HPDE6-E6E7 (cell line): ENCODE measurements at regions not wholly inside any gene's neighbourhood (a gene's known extent, or its start where the extent isn't known, plus 50 kb on each side); places are given as distances from the start of the nearest gene placed in this dataset.

Source experiments
- DNase-seq: peaks from one replicate; pipeline ENCODE4 v3.0.0; 2011; ENCODE audit warnings: missing footprints; ENCODE audit errors: extremely low spot score

DNA sequence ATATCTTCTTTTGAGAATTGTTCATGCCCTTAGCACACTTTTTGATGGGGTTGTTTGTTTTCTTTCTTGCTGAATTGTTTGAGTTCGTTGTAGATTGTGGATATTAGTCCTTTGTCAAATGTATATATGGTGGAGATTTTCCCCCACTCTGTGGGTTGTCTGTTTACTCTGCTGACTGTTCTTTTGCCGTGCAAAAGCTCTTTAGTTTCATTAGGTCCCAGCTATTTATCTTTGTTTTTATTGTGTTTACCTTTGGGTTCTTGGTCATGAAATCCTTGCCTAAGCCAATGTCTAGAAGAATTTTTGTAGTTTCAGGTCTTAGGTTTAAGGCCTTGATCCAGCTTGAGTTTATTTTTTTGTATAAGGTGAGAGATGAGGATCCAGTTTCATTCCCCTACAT, 1372.6 kb upstream of the TENM3 start:
- no peak for DNase-seq

DNA sequence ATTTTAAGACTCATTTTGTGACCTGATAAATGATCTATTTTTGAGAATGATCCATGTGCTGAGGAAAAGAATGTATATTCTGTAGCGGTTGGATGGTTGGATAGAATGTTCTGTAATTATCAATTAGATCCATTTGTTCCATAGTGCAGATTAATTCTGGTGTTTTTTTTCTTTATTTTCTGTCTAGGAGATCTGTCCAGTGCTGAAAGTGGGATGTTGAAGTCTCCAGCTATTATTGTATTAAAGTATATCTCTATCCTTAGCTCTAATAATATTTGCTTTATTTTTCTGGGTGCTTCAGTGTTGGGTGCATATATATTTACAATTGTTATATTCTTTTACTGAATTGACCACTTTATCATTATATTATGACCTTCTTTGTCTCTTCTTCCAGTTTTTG, 1344.9 kb upstream of the TENM3 start:
- no peak for DNase-seq

DNA sequence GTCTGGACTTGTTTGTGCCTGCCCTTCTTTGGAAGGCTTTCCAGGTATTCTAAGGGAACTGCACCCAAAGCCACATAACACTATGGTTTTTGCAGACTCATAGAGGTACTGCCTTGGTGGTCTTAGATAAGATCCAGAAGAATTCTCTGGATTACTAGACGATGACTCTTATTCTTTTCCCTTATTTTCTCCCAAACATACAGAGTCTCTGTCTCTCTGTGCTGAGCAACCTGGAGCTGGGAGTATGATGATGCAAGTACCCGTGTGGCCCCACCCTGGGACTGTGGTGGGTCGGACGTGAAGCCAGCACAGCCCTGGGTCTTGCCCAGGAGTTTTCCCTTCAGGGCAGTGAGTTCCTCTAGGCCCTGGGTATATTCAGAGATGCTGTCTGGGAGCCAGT, 1342.4 kb upstream of the TENM3 start:
- no peak for DNase-seq

DNA sequence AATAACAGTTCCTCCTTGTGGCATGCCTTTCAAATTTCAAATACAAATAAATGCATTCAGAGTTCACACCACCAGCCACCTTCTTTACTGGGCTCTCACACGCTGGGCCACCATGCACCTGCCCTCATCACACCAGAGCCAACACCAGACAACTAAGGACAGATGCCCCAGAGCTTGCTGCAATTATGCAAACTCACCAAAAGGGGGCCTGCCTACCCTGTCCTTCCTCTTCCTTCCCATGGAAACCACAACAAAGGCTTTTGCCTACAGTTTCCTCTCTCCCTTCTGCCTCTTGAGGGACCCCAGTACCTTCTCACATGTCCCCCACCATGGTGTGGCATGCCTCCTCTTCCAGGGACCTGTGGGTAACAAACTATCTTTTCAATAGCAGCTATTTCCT, 1333.9 kb upstream of the TENM3 start:
- peak; percentile 15 for DNase-seq

DNA sequence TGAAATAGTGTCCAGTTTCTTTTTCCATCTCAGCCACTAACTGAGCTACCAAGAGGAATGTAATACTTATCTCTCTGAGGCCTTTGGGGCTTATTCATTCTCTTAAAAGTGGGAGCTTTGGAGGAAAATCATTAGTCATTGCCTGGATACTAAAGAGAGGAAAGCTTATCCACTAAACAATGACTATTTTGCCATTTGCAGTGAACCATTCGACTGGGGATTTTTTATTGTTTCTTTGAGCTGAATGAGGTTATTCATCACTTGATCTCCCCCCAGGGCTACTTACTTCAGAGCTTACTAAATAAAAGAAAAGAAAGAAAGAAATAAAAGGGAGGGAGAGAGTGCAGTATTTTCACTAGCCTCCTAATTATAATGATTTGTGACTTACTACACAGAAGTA, 1329.5 kb upstream of the TENM3 start:
- DNase-seq: peak; percentile 31

DNA sequence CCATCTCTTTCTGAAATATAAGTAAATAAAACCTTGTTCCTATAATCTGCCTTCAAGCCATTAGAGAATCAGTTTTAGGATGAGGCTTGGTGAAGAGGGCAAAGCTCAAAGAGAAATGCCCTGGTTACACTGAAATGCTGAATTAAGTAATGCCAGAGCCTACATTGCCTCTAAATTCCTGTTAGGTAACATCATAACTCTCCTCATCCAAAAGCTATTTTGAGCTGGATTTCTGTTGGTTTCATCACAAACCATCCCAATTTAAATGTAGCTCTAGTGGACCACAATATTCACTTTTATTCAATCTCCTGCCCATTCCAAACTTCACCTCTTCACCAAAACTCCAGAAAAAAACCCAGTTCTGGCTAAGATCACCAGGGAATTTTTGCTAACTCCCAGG, 1319.7 kb upstream of the TENM3 start:
- DNase-seq: no peak

DNA sequence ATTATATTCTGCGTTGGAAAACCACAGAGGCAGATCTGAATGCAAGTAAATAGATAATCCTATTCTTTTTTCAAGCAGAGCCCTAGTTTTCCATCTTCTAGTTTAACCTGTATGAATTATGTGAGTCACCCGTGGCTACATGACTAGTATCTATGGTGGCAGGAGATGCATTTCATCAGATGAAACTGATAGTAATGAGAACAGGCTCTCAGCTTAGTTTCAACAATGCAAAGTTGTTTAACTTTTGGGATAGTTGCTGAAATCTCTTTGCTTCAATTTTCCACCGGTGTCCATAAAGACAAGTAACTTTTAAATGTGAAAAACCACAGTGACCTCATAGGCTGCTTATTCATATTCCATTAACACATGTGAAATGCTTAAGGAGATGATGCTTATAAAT, 1317.4 kb upstream of the TENM3 start:
- peak; percentile 42 for DNase-seq

DNA sequence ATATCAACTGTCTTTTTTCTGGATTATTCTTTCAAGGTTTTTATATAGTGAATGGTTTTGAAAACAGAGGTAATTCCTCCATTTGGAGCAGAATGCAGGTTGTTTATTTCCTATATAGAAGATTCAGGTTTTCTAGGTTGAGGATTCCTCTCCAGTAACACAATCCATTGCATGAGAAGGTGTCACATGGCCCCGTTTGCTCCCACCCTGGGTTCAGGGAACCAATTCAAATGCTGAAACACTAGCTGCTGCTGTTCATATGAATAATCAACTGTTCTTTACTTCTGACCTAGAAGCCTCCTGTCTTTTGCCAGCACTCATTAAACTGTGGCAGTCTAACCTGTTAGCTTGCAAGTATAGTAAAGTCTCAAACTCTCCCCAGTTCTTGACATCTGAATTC, 1316.9 kb upstream of the TENM3 start:
- DNase-seq: no peak

DNA sequence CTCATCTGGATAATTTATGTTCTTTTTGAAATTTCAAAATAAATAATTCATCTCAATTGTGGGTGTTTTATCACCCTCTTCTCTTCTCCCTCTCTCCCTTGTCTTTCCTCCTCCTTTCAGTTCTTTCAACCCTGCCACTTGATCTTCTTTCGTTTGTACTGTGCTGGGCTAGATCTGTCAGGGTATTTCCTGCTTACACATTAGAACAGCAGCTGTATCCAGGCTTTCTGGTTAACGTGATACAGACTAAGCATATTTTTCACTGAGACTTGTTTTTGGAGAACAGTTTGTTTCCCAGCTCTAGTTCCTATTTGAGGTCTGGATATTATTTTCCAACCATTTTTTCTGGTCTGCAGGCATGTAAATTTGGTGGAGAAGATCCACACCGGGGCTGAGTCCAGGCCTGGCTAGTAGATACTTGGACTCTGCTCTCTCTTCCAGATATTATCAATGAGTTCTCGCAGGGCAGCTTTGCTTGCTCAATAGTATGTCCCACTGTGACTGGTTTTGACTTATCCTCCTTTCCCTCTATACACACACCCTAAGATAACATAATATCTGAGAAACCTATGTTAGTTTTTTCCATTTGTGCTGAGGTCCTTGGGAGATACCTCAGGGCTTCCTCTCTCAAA, 1310.7 kb upstream of the TENM3 start:
- no peak for DNase-seq

DNA sequence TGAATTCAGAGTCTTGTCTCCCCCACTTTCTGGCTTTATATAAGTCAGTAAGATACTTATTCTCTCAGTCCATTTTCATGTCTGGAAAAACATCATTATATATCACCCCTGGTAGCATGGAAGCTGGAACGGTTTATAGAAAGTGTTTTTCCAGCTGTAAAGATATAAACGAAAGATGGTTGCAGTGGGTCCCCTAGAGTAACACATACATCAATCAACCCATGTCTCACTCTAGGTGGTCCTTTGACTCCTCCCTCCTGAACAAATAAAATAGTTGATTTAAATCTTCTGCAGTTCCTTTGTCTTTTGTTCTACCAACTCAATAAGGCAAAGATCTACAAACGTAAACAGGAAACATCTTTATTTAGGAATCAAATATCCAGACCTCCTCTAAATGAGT, 1306.1 kb upstream of the TENM3 start:
- DNase-seq: no peak

DNA sequence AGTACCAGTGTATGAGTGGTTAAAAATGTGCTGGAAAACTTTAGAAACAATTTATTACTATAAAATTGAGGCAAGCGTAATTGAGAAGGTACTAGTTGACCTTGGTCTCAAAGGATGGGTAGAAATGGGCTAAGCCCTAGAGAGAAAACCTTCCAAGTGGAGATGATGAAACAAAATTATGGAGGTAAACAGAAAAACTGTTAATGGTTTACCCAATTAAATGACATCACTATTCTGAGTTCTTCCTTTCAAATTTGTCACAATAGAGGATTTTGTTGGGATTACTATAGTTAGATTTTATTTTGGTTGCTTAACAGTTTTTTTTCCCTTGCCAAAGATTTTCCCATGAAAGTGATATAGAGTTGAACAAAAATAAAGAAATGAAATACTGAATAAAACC, 1302.5 kb upstream of the TENM3 start:
- no peak for DNase-seq

DNA sequence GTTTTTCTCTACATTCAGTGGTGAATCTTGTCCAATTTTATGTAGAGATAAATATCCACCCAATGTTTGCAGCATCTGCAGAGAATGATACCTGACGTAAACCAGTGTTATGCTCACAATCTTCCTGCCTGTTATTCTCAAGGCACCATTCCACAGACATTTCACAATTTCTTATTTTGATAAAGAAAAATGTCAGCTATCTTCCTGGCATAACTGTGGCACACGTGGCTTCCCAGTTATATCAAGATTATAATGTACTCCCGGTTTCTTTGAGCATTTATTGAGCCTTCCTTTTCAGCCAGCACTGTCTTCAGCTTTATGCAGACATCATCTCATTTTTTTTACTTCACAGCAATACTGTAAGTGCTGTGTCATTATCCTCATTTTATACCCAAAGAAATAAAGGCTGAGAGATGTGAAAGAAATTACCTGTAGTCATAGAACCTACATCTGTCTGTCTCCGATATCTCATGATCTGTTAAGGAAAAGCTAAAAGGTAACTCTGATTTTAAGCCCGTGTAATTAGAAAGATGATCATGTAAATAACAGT, 1300.8 kb upstream of the TENM3 start:
- DNase-seq: no peak

DNA sequence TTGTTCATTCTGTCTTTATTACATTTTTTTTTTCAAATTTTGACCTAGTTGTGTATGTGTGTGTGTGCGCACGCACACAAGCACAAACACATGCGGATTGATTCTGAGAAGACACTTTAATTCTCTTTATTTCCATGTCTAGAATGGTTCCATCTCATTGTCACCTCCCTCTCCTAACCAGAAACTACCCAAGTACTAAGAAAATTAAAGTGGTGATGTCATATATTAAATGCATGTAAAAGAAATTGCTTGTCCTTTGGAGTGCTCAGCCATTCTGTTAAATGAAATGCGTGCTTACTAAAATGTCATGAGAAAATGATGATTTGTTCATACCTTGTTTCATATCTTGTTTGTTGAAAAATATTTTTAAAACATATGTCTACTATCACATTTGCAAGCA, 1297.0 kb upstream of the TENM3 start:
- no peak for DNase-seq

DNA sequence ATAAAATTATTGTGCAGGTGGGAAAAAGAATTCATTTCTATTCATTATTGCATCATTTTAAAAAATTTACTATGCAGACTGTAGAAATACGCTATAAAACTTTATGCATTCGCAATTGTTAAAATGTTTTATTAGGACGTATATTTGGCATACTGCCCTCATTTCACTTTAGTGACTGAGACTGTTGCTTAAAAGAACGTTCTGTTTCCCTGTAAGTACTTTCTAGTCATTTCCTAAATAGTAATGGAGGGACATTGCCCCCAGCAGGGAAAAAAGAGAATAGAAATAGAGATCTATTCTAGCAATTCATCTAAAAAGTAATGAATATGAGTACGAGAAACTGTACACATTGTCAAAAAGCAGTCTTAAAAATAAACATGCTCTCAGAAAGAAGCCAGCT, 1295.8 kb upstream of the TENM3 start:
- no peak for DNase-seq

DNA sequence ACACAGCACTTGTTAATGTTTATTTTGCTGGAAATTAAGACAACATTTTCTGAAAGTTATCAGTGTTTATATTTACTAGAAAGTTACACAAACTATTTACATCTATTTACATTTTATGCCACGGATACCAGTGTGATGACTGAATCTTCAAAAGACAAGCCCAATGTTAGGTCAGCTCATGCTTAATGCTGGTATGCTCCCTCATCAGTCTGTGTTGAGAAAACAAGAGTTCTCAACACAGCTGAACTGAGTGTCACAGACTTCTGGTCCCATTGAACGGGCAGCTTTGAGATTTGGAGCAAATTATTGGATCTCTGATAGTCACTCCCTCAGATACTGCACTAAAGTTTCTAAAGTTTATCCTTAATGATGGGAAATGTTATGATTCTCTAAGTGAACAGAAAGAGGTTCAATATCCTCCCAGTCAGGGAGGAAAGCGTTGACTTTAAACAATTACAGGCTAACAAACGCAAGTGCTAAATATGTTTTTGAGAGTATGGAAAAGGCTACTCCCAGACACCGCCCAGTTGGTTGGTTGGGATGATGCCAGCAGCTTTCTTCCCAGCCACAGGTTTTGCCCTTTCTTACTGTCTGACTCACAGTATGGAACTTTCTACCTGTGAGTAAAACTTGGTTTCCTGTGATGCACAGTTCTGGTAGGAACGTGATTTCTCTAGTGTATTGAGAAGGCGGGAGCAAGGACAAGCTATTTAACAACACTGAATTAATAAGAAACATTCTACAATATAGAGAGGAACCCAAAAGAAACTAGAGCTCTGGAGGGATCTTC, 1293.6 kb upstream of the TENM3 start:
- peak; percentile 47 for DNase-seq

DNA sequence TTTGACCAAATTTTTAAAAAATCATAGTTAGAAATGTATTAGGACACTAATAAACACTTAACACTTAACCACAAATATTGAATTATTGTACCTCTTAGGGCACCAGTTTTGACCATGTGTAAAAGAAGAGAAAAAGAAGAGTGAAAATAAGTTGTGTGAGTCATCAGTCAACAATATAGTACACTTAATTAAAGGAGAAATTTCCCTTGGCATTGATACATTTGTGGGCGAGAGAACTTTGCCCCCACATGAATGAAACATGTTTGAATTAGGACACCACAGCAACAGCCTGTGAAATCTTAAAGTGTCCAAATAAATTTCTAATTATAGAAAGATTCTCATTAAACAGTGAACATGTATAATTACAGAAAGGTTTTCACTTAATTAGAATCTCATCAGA, 1292.8 kb upstream of the TENM3 start:
- no peak for DNase-seq

DNA sequence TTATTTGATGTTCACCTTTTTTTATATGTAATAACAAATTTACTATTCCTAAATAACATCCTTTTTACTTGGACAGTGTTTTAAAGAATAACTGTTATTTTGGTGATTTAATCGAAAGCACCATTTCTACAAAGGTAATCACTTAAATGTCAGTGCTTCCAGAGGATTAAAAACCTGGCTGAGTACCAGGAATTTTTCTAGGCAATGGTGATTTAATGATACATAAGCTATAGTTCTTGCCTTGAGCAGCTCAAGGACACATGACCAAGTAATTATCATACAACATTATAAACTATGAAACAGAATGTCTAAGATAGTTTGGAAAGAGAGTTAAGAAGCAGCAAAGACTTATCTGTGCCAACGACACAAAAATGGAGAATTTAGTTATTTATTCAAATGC, 1291.9 kb upstream of the TENM3 start:
- DNase-seq: no peak

DNA sequence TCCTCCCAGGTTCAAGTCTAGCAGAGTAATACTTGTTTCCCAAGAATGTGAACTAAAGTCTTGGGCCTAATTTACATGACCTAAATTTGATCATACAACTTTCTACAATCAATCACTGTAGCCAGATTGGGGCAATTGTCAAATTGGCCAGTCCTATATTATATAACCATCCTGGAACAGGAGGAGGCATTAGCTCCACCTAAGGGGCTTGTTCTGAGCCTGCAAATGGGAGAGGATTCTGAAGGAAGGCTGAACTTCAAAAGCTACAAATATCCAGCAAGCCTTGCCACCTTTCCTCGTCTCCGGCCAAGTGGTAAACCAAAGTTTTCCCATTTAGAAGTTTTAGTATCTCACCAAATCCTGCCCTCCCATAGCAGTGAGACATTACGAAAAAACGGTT, 1289.6 kb upstream of the TENM3 start:
- DNase-seq: no peak

DNA sequence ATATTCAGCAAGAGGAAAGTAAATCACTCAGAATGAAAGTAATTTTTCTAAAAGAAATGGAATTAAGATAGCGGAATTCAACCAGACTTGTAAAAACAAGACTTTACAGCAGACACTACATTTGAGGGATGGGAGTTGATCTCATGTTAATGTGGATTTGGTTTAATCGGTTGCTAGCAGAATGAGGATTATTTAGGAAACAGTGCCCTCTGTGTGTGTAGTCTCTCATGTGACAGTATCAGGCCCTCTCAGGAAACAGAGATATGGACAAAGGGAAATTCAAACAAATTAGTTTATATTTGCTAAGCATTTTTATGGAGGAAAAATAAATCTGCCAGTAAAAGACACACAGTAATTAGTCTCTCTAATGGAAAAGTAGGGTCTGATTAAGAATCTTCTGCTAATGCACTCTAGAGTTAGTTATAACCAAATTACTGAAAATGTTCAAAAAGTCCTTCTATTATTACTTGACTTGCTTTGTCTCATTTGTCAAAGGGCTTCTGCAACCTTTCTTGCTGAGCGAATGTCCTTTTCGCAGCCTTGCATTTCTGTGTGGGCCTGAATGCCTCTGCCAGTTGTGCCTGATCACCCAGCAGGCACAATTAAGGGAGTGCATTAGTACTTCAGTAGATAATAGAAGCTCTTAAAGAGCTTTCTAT, 1282.3 kb upstream of the TENM3 start:
- DNase-seq: no peak

DNA sequence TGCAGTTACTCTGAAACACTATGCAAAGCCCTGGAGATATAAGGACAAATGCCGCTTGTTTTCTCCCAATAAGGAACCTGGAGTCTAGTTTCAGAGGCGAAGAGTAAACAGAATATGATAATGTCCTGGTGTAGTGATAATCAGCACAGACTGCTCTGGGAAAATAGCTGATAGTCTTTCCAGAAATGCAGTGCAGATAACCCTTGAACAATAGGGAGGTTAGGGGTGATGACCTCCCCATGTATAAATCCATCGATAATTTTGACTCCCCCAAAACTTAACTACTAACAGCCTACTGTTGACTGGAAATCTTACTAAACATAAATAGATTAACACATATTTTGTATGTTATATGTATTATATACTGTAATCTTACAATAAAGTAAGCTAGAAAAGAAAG, 1280.9 kb upstream of the TENM3 start:
- DNase-seq: no peak

DNA sequence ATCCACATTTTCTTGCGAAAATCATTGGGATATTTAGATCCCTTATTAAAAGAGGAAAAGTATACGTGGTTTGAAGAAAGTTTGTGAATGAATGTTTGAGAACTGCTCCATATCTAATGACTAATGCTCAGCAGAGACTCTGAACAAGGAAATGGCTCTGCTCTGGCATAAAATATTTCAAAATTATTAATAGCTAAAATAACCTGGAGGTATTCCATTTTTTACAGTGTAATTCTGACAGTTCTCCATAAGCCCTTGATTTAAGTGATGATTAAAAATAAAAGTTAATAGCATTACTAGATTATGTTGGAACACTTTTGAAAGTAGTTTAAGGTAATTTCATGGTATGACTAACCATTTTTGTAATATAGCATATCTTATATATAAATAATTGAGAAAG, 1276.9 kb upstream of the TENM3 start:
- no peak for DNase-seq

DNA sequence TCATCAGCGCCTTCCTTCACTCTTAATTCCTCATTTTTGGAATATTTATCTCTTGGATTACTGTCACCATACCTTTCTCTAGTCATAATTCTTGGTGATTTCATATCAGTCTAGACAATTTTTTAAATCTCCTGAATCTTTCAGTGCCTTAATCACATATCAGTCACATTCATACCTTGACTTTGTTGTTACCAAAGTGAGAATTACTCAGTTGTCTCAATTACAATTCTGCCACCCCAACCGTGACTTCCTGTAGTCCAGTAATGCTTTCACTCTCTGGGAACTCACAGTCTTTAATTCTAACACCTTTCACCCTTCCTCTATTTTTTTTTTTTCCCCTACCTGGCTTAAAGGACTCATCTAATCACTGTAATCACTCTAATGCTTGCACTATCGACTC, 1275.3 kb upstream of the TENM3 start:
- DNase-seq: no peak

DNA sequence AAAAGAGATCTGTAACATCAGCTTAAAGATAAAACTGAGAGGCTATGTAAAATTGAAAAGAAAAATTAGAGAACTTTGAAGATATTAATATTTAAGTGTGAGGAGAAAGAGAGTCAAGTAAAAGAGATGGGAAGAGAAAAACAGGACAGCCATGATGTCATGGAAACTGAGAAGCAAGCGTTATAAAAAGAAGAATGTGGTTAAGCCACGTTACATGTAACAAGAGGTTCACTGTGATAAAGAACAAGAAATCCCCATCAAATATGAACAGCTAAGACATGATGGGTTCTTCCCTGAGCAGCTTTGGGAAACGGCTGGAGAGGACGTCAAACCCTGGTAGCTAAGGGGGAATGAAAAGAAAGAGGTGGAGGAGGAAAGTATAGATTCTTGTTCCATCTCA, 1269.3 kb upstream of the TENM3 start:
- no peak for DNase-seq
